SJCRH30 (cell line): ENCODE measurements at regions not wholly inside any gene's neighbourhood (a gene's known extent, or its start where the extent isn't known, plus 50 kb on each side); places are given as distances from the start of the nearest gene placed in this dataset.
A peak's percentile ranks its signal among the peaks of the same experiment; 100 is the strongest.
"Not testable (repeated sequence)": the region's sequence is repeated elsewhere in the genome, so short reads cannot be mapped to it uniquely, and the experiment has no call there.

Experiments used
- DNase-seq, 2 experiments: peaks; one replicate each; pipeline ENCODE4 v3.0.0-alpha.2; 2015 to 2020
- H3K27ac ChIP-seq: fragments of 250-450 bp; sonication (Bioruptor Pico); 2 replicates; pipeline ENCODE4 v1.5.1; 2020; ENCODE audit warnings: mild to moderate bottlenecking, moderate library complexity
- H3K27me3 ChIP-seq: fragments of 250-450 bp; sonication (Bioruptor Pico); 2 replicates; pipeline ENCODE4 v1.5.1; 2020; ENCODE audit warnings: mild to moderate bottlenecking, moderate library complexity
- H3K36me3 ChIP-seq: fragments of 250-450 bp; sonication (Bioruptor Pico); 2 replicates; pipeline ENCODE4 v1.5.1; 2020; ENCODE audit warnings: mild to moderate bottlenecking, moderate library complexity
- H3K4me1 ChIP-seq: fragments of 250-450 bp; sonication (Bioruptor Pico); 2 replicates; pipeline ENCODE4 v1.5.1; 2020; ENCODE audit warnings: mild to moderate bottlenecking, moderate library complexity
- H3K4me3 ChIP-seq: fragments of 250-450 bp; sonication (Bioruptor Pico); 2 replicates; pipeline ENCODE4 v1.5.1; 2020; ENCODE audit warnings: mild to moderate bottlenecking, moderate library complexity
- H3K9me3 ChIP-seq: fragments of 250-450 bp; sonication (Bioruptor Pico); replicated peaks from 2 replicates; pipeline ENCODE4 v1.5.1; 2020; ENCODE audit warnings: mild to moderate bottlenecking, moderate library complexity

- Histone ChIP-seq H3K4me3 (no peak overlapping the region), H3K27ac (peak overlapping the region; percentile 95), H3K36me3 (no peaks in the 10 kb centered on the region), H3K9me3 (no peaks in the 10 kb centered on the region), H3K4me1 (peaks cover 51% of the 10 kb centered on the region), H3K27me3 (no peaks in the 10 kb centered on the region)
- DNase-seq, result peak; percentile 64 to 67
These were observed 208.6 kb downstream of the ZNF365 start for GRCh38 chr10:62582804-62583208.

DNA sequence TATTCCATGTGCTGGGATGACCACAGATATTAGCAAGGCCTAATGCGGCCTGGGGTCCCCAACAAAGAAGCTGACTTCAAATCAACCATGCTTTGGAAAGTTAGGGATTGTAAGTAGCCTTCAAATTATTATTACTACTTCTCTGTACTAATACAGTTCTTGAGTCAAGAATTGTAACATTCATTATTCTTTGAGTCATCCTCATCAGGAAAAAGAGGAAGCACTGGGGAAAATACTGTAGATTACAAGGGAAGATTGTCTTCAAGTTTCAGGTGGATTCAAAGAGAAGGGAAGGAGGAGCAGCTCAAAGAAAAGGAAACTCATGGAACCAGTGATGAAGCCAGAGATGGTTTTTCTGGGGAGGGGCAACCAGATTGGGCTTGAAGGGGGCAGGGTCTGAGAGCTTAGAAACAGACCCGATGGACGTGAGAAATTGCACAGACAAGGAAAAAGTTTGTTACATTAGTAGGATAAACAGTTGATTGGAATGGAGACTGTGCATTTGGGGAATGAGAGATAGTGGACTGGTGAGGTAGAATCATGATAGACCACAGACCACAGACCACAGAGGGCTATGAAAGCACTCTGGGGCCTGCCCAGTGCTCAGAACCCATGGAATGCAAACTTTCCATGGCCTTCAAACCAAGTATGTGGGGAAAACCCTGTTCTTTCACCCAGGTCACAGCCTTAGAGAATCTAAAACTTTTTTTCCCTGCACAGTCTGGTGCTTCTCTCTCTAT is 209.9 kb downstream of the ZNF365 start:
- Histone ChIP-seq H3K4me1 (peaks cover 51% of the 10 kb centered on the region), H3K36me3 (no peaks in the 10 kb centered on the region), H3K27me3 (no peaks in the 10 kb centered on the region), H3K9me3 (no peaks in the 10 kb centered on the region), H3K27ac (peak overlapping the region; percentile 95), H3K4me3 (no peak overlapping the region)
- peak; percentile 38 to 57 for DNase-seq

DNA sequence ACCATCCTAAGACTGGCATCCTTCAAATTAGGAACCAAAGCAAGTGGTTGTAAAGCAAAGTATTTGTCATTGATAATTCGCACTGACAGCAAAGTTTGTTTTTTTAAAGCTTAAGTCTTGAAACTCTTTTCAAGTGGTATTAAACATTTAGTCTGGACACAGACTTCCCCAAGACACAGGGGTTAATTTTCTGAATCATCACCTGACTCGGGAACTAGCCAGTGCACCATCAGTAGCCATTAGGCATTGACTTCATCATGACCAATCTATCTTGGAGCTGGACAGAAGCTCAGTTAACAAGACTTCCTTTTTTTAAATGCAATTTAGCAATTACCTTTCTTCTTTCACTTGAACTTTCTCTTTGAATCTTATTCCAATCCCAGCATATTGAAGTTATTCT is 210.6 kb downstream of the ZNF365 start:
- H3K4me1 ChIP-seq, result peaks cover 51% of the 10 kb centered on the region
- no peak for DNase-seq
- H3K36me3 ChIP-seq, result no peaks in the 10 kb centered on the region
- H3K27me3 ChIP-seq, result no peaks in the 10 kb centered on the region
- H3K27ac ChIP-seq, result no peak overlapping the region
- H3K4me3 ChIP-seq, result no peak overlapping the region
- H3K9me3 ChIP-seq, result no peaks in the 10 kb centered on the region

DNA sequence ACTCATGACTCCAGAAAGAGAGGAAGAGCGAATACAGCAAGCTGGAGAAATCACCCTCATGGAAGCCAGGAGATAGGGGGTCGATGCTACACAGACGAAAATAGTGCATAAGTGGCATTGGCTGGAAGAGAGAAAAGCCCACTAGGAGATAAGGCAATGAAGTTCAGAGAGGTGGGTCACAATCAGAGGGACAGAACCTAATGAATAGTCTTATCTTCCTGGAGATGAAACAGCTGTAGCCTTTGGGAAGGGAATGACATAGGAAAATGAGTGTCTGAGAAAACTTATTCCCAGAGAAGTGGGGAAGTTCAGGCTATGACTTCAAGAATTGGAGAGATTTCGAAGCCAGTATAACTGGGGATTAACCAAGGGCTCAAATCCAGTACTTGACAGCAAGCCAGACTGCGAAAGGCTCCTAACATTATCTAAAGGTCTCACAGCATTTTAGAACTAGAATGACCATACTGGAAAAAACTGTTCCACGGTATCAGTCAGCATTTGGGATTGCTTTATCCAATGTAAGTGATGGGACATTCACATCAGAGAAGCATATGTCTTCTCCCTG is 211.1 kb downstream of the ZNF365 start:
- Histone ChIP-seq H3K36me3 (no peaks in the 10 kb centered on the region), H3K9me3 (no peaks in the 10 kb centered on the region; the same call in 1 of the 2 replicates), H3K4me3 (no peak overlapping the region), H3K27ac (no peak overlapping the region), H3K27me3 (no peaks in the 10 kb centered on the region), H3K4me1 (peaks cover 50% of the 10 kb centered on the region)
- no peak for DNase-seq

GRCh38 chr10:62587011-62587410 is 212.8 kb downstream of the ZNF365 start:
- no peak for DNase-seq
- Histone ChIP-seq H3K4me3 (no peak overlapping the region), H3K27ac (no peak overlapping the region), H3K9me3 (no peaks in the 10 kb centered on the region; the same call in 1 of the 2 replicates), H3K36me3 (no peaks in the 10 kb centered on the region), H3K4me1 (peaks cover 33% of the 10 kb centered on the region), H3K27me3 (no peaks in the 10 kb centered on the region)

DNA sequence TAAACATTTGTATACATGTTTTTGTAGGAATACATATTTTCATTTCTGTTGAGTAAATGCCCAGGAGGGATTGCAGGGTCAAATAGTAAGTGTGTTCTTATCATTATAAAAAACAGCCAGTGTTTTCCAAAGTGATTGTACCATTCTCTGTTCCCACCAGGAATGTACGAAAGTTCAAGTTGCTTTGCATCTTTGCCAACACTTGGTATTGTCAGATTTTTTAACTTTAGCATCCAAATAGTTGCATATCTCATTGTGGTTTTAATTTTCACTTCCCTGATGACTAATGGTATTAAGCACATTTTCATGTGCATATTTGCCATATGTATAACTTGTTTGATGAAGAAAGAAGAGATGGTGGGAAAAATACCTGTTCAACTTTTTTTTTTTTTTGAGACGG is 213.9 kb downstream of the ZNF365 start:
- no peak overlapping the region for H3K27ac ChIP-seq
- H3K4me1 ChIP-seq, result peaks cover 22% of the 10 kb centered on the region
- H3K27me3 ChIP-seq, result no peaks in the 10 kb centered on the region
- DNase-seq, result no peak
- H3K9me3 ChIP-seq, result no peaks in the 10 kb centered on the region; the same call in 1 of the 2 replicates
- no peak overlapping the region for H3K4me3 ChIP-seq
- H3K36me3 ChIP-seq, result no peaks in the 10 kb centered on the region

DNA sequence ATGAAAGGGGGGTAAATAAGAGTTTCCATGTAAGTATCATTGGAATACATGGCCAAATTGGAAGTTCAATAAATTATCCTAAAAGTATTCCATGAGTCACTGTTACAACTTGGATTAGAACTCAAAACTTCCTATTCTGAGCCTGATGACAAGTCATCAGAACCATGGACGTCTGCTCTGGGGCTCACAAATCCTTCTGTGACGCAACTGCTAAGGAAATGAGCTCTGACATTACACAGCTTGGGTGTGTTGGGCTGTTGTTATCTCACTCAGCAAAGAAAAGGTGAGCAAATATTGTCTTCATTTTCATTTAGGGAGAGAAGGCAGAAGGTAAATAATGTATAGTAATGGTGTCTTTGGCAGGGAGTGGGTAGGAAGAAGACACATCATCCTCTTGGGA is 214.8 kb upstream of the ADO start:
- no peak for DNase-seq

GRCh38 chr10:62590306-62590705 is 214.2 kb upstream of the ADO start:
- peaks cover 3% of the 10 kb centered on the region; the same call in 1 of the 2 replicates for H3K4me1 ChIP-seq
- no peak for DNase-seq
- H3K36me3 ChIP-seq, result no peaks in the 10 kb centered on the region
- H3K9me3 ChIP-seq, result no peaks in the 10 kb centered on the region; the same call in 1 of the 2 replicates
- H3K27me3 ChIP-seq, result no peaks in the 10 kb centered on the region
- no peak overlapping the region for H3K4me3 ChIP-seq
- H3K27ac ChIP-seq, result no peak overlapping the region

More for the DNA sequence above, 214.8 kb upstream of the ADO start:
- Histone ChIP-seq H3K9me3 (no peaks in the 10 kb centered on the region; the same call in 1 of the 2 replicates), H3K4me3 (no peak overlapping the region), H3K27ac (no peak overlapping the region), H3K27me3 (no peaks in the 10 kb centered on the region), H3K36me3 (no peaks in the 10 kb centered on the region), H3K4me1 (peaks cover 8% of the 10 kb centered on the region)

GRCh38 chr10:62594093-62594520 is 210.4 kb upstream of the ADO start:
- H3K9me3 ChIP-seq, result no peaks in the 10 kb centered on the region; the same call in 1 of the 2 replicates
- peak; percentile 31 to 73 for DNase-seq

GRCh38 chr10:62597226-62597625 is 207.3 kb upstream of the ADO start:
- Histone ChIP-seq H3K27ac (no peak overlapping the region), H3K27me3 (no peaks in the 10 kb centered on the region), H3K36me3 (no peaks in the 10 kb centered on the region), H3K4me3 (no peak overlapping the region), H3K4me1 (no peaks in the 10 kb centered on the region), H3K9me3 (no peaks in the 10 kb centered on the region)
- no peak for DNase-seq

More at GRCh38 chr10:62594093-62594520, 210.4 kb upstream of the ADO start:
- H3K27ac ChIP-seq, result no peak overlapping the region
- H3K27me3 ChIP-seq, result no peaks in the 10 kb centered on the region
- H3K4me1 ChIP-seq, result no peaks in the 10 kb centered on the region
- no peaks in the 10 kb centered on the region for H3K36me3 ChIP-seq
- H3K4me3 ChIP-seq, result no peak overlapping the region

- Histone ChIP-seq H3K27me3 (no peaks in the 10 kb centered on the region), H3K4me3 (no peak overlapping the region), H3K9me3 (no peaks in the 10 kb centered on the region), H3K36me3 (no peaks in the 10 kb centered on the region), H3K27ac (no peak overlapping the region), H3K4me1 (no peaks in the 10 kb centered on the region)
- DNase-seq, result no peak
These were observed 205.4 kb upstream of the ADO start for GRCh38 chr10:62599161-62599560.

- H3K9me3 ChIP-seq, H3K36me3 ChIP-seq, H3K4me1 ChIP-seq, H3K4me3 ChIP-seq, DNase-seq, H3K27ac ChIP-seq, H3K27me3 ChIP-seq: not testable (repeated sequence)
These were observed 198.0 kb upstream of the ADO start for GRCh38 chr10:62606551-62606950.

- H3K4me3 ChIP-seq, H3K27me3 ChIP-seq, H3K27ac ChIP-seq, H3K36me3 ChIP-seq, H3K4me1 ChIP-seq, H3K9me3 ChIP-seq, DNase-seq: not testable (repeated sequence)
These were observed 196.2 kb upstream of the ADO start for GRCh38 chr10:62608189-62608875.

GRCh38 chr10:62610649-62611229 is 193.8 kb upstream of the ADO start:
- Histone ChIP-seq H3K27ac (no peak overlapping the region), H3K9me3 (no peaks in the 10 kb centered on the region), H3K4me1 (no peaks in the 10 kb centered on the region), H3K27me3 (no peaks in the 10 kb centered on the region), H3K4me3 (no peak overlapping the region), H3K36me3 (no peaks in the 10 kb centered on the region)
- peak; percentile 55 to 81 for DNase-seq

GRCh38 chr10:62613424-62613823 is 191.1 kb upstream of the ADO start:
- Histone ChIP-seq H3K4me1 (no peaks in the 10 kb centered on the region), H3K36me3 (no peaks in the 10 kb centered on the region), H3K27ac (no peak overlapping the region), H3K27me3 (no peaks in the 10 kb centered on the region), H3K4me3 (no peak overlapping the region), H3K9me3 (no peaks in the 10 kb centered on the region)
- DNase-seq, result no peak
